IPS-20b (cell line): ENCODE measurements at regions not wholly inside any gene's neighbourhood (a gene's known extent, or its start where the extent isn't known, plus 50 kb on each side); places are given as distances from the start of the nearest gene placed in this dataset.
"Not testable (repeated sequence)": the region's sequence is repeated elsewhere in the genome, so short reads cannot be mapped to it uniquely, and the experiment has no call there.

Experiments
- H3K27ac ChIP-seq: one replicate; pipeline ENCODE4 v1.5.1; 2013; ENCODE audit warnings: low read length
- H3K27me3 ChIP-seq: 2 replicates; pipeline ENCODE4 v1.6.1; 2013; ENCODE audit warnings: mild to moderate bottlenecking, low read length, inconsistent platforms; ENCODE audit not compliant: insufficient read depth
- H3K36me3 ChIP-seq: 2 replicates; pipeline ENCODE4 v1.6.1; 2013; ENCODE audit warnings: low read depth, mild to moderate bottlenecking, inconsistent platforms, low read length, moderate library complexity; ENCODE audit not compliant: insufficient read depth
- H3K4me1 ChIP-seq: 2 replicates; pipeline ENCODE4 v1.6.1; 2013; ENCODE audit warnings: mild to moderate bottlenecking, control low read depth, inconsistent platforms, low read length, moderate library complexity; ENCODE audit not compliant: insufficient read depth
- H3K4me3 ChIP-seq: 2 replicates; pipeline ENCODE4 v1.5.1; 2013; ENCODE audit warnings: mild to moderate bottlenecking, low read length, inconsistent platforms
- H3K9ac ChIP-seq: 2 replicates; pipeline ENCODE4 v1.6.1; 2013; ENCODE audit warnings: low read depth, mild to moderate bottlenecking, inconsistent platforms, low read length, moderate library complexity
- H3K9me3 ChIP-seq: 2 replicates; pipeline ENCODE4 v1.6.1; 2013; ENCODE audit warnings: mild to moderate bottlenecking, low read depth, low read length, inconsistent platforms; ENCODE audit not compliant: insufficient read depth

- Histone ChIP-seq H3K27me3 (no peaks in the 10 kb centered on the region), H3K9ac (no peak overlapping the region), H3K4me3 (no peak overlapping the region), H3K36me3 (no peaks in the 10 kb centered on the region), H3K4me1 (no peaks in the 10 kb centered on the region), H3K27ac (no peak overlapping the region), H3K9me3 (no peaks in the 10 kb centered on the region)
Observed at GRCh38 chr4:116590648-116591047, 494.7 kb downstream of the TRAM1L1 start.

- Histone ChIP-seq H3K27me3 (no peaks in the 10 kb centered on the region), H3K9ac (no peak overlapping the region), H3K4me3 (no peak overlapping the region), H3K27ac (no peak overlapping the region), H3K9me3 (no peaks in the 10 kb centered on the region), H3K36me3 (no peaks in the 10 kb centered on the region), H3K4me1 (no peaks in the 10 kb centered on the region)
Observed at GRCh38 chr4:116588783-116589182, 496.6 kb downstream of the TRAM1L1 start.

DNA sequence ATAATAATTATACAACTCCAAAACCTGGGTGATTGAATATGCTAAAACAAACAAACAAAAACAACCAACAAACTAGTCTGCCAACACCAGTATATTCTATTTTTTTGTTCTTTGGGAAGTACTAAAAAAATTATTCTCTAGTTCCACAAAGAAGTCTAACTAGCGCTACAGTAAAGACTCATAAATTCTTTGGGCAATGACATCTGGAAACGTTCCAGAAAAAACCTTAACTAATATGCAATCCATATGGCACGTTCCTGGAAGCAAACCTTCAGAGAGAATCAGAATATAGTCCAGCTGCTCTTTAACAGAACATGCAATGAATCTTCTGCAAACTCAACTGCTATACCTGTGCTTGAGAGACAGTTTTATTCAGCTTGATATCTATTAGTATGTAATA, 500.1 kb downstream of the TRAM1L1 start:
- Histone ChIP-seq H3K9me3 (no peaks in the 10 kb centered on the region), H3K9ac (no peak overlapping the region), H3K4me1 (no peaks in the 10 kb centered on the region), H3K4me3 (no peak overlapping the region), H3K27me3 (no peaks in the 10 kb centered on the region), H3K36me3 (no peaks in the 10 kb centered on the region), H3K27ac (no peak overlapping the region)

- H3K4me1 ChIP-seq, result no peaks in the 10 kb centered on the region
Observed at GRCh38 chr4:116577321-116577720, 508.1 kb downstream of the TRAM1L1 start.

DNA sequence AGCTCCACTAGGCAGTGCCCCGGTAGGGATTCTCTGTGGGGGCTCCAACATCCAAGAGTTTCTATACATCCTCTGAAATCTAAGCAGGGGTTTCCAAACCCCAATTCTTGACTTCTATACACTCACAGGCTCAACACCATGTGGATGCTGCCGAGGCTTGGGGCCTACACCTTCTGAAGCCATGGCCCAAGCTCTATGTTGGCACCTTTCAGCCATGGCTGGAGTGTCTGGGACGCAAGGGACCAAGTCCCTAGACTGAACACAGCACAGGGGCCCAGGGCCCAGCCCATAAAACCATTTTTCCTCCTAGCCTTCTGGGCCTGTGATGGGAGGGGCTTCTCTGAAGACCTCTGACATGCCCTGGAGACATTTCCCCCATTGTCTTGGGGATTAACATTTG, 511.8 kb downstream of the TRAM1L1 start:
- no peaks in the 10 kb centered on the region for H3K36me3 ChIP-seq
- no peak overlapping the region for H3K4me3 ChIP-seq
- H3K9me3 ChIP-seq, result peaks cover 5% of the 10 kb centered on the region
- no peak overlapping the region for H3K9ac ChIP-seq
- no peaks in the 10 kb centered on the region for H3K27me3 ChIP-seq
- no peak overlapping the region for H3K27ac ChIP-seq
- no peaks in the 10 kb centered on the region for H3K4me1 ChIP-seq

More at GRCh38 chr4:116577321-116577720, 508.1 kb downstream of the TRAM1L1 start:
- Histone ChIP-seq H3K4me3 (no peak overlapping the region), H3K9me3 (peaks cover 2% of the 10 kb centered on the region), H3K9ac (no peak overlapping the region), H3K27ac (no peak overlapping the region), H3K27me3 (no peaks in the 10 kb centered on the region), H3K36me3 (no peaks in the 10 kb centered on the region)

GRCh38 chr4:116561768-116562167, 523.6 kb downstream of the TRAM1L1 start:
- Histone ChIP-seq H3K4me1 (no peaks in the 10 kb centered on the region), H3K27ac (no peak overlapping the region), H3K4me3 (no peak overlapping the region), H3K9me3 (peaks cover 7% of the 10 kb centered on the region; the same call in 1 of the 2 replicates), H3K36me3 (no peaks in the 10 kb centered on the region), H3K27me3 (no peaks in the 10 kb centered on the region), H3K9ac (no peak overlapping the region)

GRCh38 chr4:116551806-116552205, 533.6 kb downstream of the TRAM1L1 start:
- H3K27me3 ChIP-seq, result no peaks in the 10 kb centered on the region
- H3K9ac ChIP-seq, result no peak overlapping the region
- H3K4me1 ChIP-seq, result no peaks in the 10 kb centered on the region
- H3K4me3 ChIP-seq, result no peak overlapping the region
- no peaks in the 10 kb centered on the region for H3K36me3 ChIP-seq
- no peak overlapping the region for H3K27ac ChIP-seq
- no peaks in the 10 kb centered on the region for H3K9me3 ChIP-seq

GRCh38 chr4:116547632-116548031, 537.7 kb downstream of the TRAM1L1 start:
- no peak overlapping the region for H3K9ac ChIP-seq
- H3K27ac ChIP-seq, result no peak overlapping the region

DNA sequence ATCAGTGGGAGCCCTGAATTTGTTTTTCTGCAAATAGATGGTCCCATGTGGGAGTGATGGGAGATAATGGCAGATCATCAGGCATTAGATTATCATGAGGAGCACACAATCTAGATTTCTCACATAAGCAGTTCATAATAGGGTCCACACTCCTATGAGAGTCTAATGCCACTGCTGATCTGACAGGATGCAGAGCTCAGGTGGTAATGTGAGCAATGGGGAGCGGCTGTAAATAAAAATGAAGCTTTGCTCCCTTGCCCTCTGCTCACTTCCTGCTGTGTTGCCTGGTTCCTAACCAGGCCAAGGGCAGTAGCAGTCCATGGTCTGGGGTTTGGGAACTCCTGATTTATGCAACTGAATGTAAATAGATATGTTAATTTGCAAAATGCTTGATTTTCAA, 538.6 kb downstream of the TRAM1L1 start:
- Histone ChIP-seq H3K27ac (no peak overlapping the region), H3K9ac (no peak overlapping the region), H3K4me1 (no peaks in the 10 kb centered on the region), H3K4me3 (no peak overlapping the region), H3K36me3 (no peaks in the 10 kb centered on the region), H3K27me3 (no peaks in the 10 kb centered on the region), H3K9me3 (no peaks in the 10 kb centered on the region)

More at GRCh38 chr4:116547632-116548031, 537.7 kb downstream of the TRAM1L1 start:
- Histone ChIP-seq H3K9me3 (no peaks in the 10 kb centered on the region), H3K4me3 (no peak overlapping the region), H3K36me3 (no peaks in the 10 kb centered on the region), H3K4me1 (no peaks in the 10 kb centered on the region), H3K27me3 (no peaks in the 10 kb centered on the region)

GRCh38 chr4:116544946-116545345, 540.4 kb downstream of the TRAM1L1 start:
- H3K4me3 ChIP-seq, result no peak overlapping the region
- no peak overlapping the region for H3K9ac ChIP-seq
- H3K27ac ChIP-seq, result no peak overlapping the region
- no peaks in the 10 kb centered on the region for H3K27me3 ChIP-seq
- H3K4me1 ChIP-seq, result no peaks in the 10 kb centered on the region
- no peaks in the 10 kb centered on the region for H3K36me3 ChIP-seq
- no peaks in the 10 kb centered on the region for H3K9me3 ChIP-seq

DNA sequence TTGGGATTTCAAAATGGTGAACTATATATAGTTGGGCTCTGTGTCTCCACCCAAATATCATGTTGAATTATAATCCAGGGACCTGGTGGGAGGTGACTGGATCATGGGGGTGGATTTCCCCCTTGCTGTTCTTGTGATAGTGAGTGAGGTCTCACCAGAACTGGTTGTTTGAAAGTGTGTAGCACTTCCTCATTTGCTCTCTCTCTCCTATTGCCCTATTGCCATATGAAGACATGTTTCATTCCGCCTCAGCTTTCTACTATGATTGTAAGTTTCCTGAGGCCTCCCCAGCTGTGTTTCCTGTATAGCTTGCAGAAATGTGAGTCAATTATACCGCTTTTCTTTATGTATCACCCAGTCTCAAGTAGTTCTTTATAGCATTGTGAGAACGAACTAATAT, 545.6 kb downstream of the TRAM1L1 start:
- no peaks in the 10 kb centered on the region for H3K4me1 ChIP-seq
- no peak overlapping the region for H3K9ac ChIP-seq
- no peak overlapping the region for H3K4me3 ChIP-seq
- no peaks in the 10 kb centered on the region for H3K36me3 ChIP-seq
- no peak overlapping the region for H3K27ac ChIP-seq
- no peaks in the 10 kb centered on the region for H3K27me3 ChIP-seq
- no peaks in the 10 kb centered on the region for H3K9me3 ChIP-seq

DNA sequence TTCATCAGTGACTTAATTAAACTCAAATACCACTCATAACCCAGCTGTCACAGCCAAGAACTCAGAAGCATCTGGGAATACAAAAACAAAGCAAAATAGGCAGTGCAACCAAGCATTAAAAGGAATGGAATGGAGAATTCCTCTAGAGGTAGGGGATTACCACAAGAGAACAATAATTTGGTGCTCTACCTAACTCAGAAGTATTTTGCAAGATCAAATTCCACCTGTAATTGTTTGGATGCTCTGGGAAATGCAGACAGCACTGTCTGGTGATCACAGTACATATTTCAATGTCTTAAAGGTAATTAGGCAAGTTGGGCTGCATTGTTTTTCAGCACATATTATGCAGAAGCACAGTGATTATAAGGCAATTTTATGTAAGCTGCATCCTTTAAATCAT, 547.5 kb downstream of the TRAM1L1 start:
- Histone ChIP-seq H3K9me3 (no peaks in the 10 kb centered on the region), H3K27ac (no peak overlapping the region), H3K4me1 (no peaks in the 10 kb centered on the region), H3K36me3 (no peaks in the 10 kb centered on the region), H3K9ac (no peak overlapping the region), H3K4me3 (no peak overlapping the region), H3K27me3 (no peaks in the 10 kb centered on the region)

GRCh38 chr4:116536024-116536423, 549.4 kb downstream of the TRAM1L1 start:
- not testable (repeated sequence) for H3K4me1 ChIP-seq, H3K9me3 ChIP-seq, H3K36me3 ChIP-seq, H3K4me3 ChIP-seq, H3K27ac ChIP-seq, H3K27me3 ChIP-seq, H3K9ac ChIP-seq
